OCI-LY1 (cell line): ENCODE measurements at regions not wholly inside any gene's neighbourhood (a gene's known extent, or its start where the extent isn't known, plus 50 kb on each side); places are given as distances from the start of the nearest gene placed in this dataset.

Experiments
- EZH2 ChIP-seq: fragments of 200-600 bp; sonication (generic), shearing (Covaris generic); IDR thresholded peaks from 2 replicates; pipeline ENCODE4 v1.8.0; 2017; ENCODE audit warnings: borderline replicate concordance, mixed run types, mild to moderate bottlenecking, antibody characterized with exemption, low read length, moderate library complexity, mixed read lengths
- TF ChIP-seq, protein P1 (sequence below): fragments of 200-600 bp; sonication (generic), shearing (Covaris generic); IDR thresholded peaks from 2 replicates; pipeline ENCODE4 v1.5.1; 2017; ENCODE audit warnings: mild to moderate bottlenecking, antibody characterized with exemption, low read length, moderate library complexity, mixed read lengths

DNA sequence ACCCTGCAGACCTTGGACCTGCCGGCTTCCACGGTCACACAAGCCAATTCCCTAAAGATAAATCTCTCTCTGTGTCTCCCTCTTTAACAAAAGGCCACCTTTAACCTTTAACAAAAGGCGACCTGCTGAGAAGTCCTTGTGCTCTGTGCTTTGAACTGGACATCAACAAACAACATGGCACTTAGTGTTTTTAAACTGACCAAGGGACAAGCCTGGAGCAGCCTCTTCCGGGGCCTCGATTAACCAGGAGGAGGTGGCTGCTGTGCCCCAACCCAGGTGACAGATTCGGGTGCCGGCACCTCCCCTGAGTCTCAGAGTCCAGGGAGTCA is 135.3 kb downstream of the RTP5 start:
- TF ChIP-seq, protein P1, sequence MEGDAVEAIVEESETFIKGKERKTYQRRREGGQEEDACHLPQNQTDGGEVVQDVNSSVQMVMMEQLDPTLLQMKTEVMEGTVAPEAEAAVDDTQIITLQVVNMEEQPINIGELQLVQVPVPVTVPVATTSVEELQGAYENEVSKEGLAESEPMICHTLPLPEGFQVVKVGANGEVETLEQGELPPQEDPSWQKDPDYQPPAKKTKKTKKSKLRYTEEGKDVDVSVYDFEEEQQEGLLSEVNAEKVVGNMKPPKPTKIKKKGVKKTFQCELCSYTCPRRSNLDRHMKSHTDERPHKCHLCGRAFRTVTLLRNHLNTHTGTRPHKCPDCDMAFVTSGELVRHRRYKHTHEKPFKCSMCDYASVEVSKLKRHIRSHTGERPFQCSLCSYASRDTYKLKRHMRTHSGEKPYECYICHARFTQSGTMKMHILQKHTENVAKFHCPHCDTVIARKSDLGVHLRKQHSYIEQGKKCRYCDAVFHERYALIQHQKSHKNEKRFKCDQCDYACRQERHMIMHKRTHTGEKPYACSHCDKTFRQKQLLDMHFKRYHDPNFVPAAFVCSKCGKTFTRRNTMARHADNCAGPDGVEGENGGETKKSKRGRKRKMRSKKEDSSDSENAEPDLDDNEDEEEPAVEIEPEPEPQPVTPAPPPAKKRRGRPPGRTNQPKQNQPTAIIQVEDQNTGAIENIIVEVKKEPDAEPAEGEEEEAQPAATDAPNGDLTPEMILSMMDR = no peak
- no peak for TF ChIP-seq EZH2
